SK-N-SH (cell line): ENCODE measurements at regions not wholly inside any gene's neighbourhood (a gene's known extent, or its start where the extent isn't known, plus 50 kb on each side); places are given as distances from the start of the nearest gene placed in this dataset.

ENCODE experiments used
- EZH2phosphoT487 ChIP-seq: fragments of 200-600 bp; sonication (generic); IDR thresholded peaks from 2 replicates; pipeline ENCODE4 v1.6.1; 2017; ENCODE audit warnings: low read depth, mixed run types, mild to moderate bottlenecking, antibody characterized with exemption, moderate library complexity, borderline replicate concordance
- TF ChIP-seq, protein P1 (sequence below): IDR thresholded peaks from 2 replicates; pipeline ENCODE4 v1.4.0; 2012; ENCODE audit warnings: low read depth, borderline replicate concordance

- TF ChIP-seq, protein P1, sequence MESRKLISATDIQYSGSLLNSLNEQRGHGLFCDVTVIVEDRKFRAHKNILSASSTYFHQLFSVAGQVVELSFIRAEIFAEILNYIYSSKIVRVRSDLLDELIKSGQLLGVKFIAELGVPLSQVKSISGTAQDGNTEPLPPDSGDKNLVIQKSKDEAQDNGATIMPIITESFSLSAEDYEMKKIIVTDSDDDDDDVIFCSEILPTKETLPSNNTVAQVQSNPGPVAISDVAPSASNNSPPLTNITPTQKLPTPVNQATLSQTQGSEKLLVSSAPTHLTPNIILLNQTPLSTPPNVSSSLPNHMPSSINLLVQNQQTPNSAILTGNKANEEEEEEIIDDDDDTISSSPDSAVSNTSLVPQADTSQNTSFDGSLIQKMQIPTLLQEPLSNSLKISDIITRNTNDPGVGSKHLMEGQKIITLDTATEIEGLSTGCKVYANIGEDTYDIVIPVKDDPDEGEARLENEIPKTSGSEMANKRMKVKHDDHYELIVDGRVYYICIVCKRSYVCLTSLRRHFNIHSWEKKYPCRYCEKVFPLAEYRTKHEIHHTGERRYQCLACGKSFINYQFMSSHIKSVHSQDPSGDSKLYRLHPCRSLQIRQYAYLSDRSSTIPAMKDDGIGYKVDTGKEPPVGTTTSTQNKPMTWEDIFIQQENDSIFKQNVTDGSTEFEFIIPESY = no peak
- TF ChIP-seq EZH2phosphoT487 = no peak
Observed at GRCh38 chr17:71989117-71989516, 131.7 kb upstream of the SOX9 start.
